CD4-positive, alpha-beta T cell treated with Interleukin-15 for 1 hour (primary cell): ENCODE measurements at regions not wholly inside any gene's neighbourhood (a gene's known extent, or its start where the extent isn't known, plus 50 kb on each side); places are given as distances from the start of the nearest gene placed in this dataset.
"Not testable (repeated sequence)": the region's sequence is repeated elsewhere in the genome, so short reads cannot be mapped to it uniquely, and the experiment has no call there.

ENCODE experiments used
- DNase-seq: peaks from one replicate; pipeline ENCODE4 v3.0.0-alpha.2; 2020

DNA sequence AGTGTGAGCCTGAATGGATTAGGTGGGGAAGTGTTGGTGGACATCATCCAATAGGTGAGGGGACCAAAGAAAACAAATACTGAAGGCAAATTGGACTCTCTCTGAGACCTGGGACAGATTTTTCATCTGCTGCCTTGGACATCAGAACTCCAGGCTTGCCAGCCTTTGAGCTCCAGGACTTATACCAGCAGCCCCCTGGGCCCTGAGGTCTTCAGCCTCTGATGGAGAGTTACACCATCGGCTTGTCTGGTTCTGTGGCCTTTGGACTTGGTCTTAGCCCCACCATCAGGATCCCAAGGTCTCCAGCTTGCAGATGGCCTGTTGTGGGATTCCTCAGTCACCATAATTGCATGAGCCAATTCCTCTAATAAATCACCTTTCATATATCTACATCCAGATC is 80.8 kb upstream of the SLC8A3 start:
- DNase-seq, result no peak

- no peak for DNase-seq
Observed at GRCh38 chr14:70268760-70269159, 80.0 kb upstream of the SLC8A3 start.

GRCh38 chr14:70266157-70266556 is 77.4 kb upstream of the SLC8A3 start:
- no peak for DNase-seq

GRCh38 chr14:70265422-70265821 is 76.7 kb upstream of the SLC8A3 start:
- no peak for DNase-seq

GRCh38 chr14:70259420-70259819 is 70.7 kb upstream of the SLC8A3 start:
- DNase-seq, result no peak

DNA sequence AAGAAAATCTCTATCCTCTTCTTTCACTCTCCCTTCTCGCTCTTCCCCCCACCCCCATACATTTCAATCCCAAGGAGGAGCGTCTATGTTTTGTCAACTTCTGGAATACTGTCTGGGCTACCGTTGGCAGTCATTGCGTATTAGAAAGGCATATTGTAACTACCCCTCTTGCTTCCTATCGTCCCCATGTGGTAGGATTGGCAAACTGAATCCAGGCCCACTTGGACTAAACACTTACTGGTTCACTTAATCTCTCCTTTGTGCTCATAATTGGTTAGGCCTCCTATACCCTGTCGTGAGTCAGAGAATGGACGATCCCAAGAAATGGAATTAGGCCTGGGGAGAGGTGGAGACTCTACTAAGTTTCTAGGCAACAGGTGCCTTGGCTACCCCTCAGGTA is 68.8 kb upstream of the SLC8A3 start:
- no peak for DNase-seq

GRCh38 chr14:70256601-70257000 is 67.8 kb upstream of the SLC8A3 start:
- DNase-seq, result no peak

GRCh38 chr14:70255071-70256057 is 66.6 kb upstream of the SLC8A3 start:
- DNase-seq, result peak; percentile 55

GRCh38 chr14:70254476-70254961 is 65.8 kb upstream of the SLC8A3 start:
- DNase-seq, result no peak

- not testable (repeated sequence) for DNase-seq
Observed at GRCh38 chr14:70253547-70253946, 64.8 kb upstream of the SLC8A3 start.

DNA sequence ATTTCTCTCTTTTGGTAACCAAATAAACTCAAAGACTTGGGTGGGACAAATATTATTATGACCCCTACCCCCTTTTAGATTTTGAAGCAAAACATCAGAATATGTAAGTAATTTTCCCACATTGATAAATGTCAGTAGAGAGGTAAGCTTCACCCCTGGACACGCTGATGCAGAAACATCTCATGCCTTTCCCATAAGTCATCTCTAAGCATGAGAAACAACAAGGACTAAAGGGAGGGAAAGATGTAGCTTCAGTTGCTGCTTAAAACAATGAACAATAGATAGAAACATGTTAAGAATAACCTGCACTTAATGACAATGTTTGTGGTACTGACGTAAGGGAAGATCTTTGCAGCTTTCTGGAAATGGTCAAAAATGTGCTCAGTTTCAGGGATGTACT is 56.3 kb upstream of the SLC8A3 start:
- no peak for DNase-seq

DNA sequence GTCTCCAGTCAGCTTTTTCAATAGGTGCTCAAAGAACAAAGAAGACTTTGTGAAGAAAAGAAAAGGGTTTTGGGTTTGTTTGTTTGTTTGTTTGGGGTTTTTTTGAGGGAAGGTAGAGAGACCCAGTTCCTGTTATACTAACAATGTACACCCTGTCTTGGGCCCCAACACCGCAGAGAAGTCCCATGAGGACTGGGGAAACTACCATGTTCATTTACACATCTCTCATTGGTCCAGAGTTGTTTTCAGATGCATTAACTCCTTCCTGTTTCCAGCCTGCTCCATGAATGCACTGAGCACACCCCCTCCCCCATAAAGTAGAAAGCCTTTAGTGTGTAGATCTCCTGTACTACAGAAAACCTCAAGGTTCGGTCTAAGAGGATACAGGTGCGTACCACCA is 51.1 kb upstream of the SLC8A3 start:
- DNase-seq, result no peak

DNA sequence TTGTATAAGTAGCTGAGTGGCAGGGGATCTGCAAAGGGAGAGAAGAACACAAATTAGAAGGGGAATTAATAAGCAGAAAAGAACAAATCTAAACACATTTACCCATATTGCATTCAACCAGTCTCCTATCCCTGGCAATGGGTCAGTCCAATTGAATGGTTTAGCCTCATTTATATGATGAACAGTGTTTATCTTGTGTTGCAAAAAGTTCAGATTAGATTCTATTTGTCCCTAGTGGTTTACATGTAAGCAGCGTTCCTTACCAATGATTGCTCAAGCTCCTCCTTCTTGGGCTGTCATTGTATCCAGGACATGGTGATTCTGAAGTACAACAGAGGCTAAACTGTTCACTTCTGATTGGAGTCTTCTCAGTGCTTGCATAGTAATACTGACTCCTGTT is 49.9 kb upstream of the SLC8A3 start:
- DNase-seq, result not testable (repeated sequence)
